ENCODE measurements at regions not wholly inside any gene's neighbourhood (a gene's known extent, or its start where the extent isn't known, plus 50 kb on each side); places are given as distances from the start of the nearest gene placed in this dataset.

DNA sequence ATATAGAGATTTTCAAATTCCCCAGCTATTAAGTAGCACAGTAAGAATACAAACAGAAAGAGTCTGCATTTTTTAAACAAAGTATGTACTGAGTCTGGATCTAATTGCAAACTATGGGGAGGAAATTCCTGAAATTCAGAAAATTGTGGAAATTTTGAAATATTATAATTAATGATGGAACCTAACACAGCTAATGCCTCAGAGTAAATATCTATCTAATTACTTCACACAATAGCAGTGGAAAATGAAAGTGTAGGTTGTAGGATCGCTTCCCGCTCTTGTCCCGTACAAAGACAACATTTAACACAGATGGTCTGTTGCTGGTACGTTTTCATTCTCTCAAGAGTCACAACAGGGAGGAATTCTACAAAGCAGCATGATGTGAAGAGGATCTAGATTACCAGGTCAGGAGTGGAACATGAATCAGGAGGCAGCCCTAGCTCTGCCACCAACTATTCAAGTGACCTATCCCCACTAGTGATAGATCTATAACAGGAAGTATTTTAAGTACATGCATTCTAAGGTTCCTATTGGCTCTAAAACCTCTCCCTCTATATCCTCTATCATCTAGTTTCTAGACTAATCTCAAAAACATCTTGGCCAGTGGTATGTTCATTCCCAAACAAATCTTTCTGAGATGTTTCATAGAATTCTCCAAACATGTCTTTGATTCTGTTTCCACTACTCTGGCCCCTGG lies 58.9 kb upstream of the GRAMD2B start:
- DNase-seq (ENCODE audit: low read depth in 1 of 2, low spot score in 1 of 2): no peak

DNA sequence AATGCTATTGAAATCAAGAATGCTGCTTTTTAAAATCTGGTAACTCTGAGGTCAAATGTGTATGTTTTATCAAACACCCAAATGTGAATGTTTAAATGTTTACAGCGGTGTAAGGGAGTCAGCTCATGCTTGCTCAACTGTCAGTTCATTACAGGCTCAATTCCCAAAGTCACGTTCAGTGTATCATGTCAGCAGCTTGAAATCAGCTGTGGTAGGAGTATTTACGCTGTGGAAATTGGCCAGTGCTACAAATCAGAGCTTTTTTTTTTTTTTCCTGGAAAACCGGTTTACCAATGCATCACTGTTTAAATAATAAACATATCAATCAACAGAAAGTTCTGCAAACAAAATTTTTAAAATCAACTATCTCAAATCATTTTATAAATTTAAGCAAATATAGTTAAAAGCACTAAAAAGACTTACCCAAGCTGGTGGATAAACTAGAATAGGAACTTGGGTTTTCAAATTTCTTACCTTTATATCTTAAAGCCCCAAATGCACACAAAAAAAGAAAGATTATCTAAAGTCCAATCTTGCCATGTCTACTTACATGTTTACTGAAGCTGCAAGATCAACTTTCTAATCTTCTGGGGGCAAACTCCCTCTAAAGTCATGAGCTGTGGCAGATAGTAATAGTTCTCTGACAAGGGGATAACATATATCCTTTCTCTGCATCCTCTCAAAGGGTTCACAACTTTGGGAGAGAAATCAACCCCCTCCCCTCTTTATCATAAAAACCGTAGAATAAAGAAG lies 57.6 kb upstream of the GRAMD2B start:
- no peak for DNase-seq (ENCODE audit: low read depth in 1 of 2, low spot score in 1 of 2)

DNA sequence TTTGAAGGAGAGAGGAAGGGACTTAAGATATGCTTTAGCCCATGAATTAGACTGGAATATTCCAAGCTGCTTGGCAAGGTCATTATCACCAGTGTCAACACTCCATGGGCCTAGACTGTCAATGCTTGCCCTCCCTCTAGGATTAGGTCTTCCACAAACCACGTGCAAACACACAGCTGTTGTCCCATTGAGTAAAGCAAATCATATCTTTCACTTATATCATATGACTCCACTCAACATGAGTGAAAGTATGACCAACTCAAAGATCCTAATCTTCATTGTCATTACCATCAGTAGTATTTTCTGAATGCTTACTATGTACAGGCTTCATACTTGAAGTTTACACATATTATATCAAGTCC lies 57.0 kb upstream of the GRAMD2B start:
- DNase-seq (ENCODE audit: low read depth in 1 of 2, low spot score in 1 of 2): no peak

DNA sequence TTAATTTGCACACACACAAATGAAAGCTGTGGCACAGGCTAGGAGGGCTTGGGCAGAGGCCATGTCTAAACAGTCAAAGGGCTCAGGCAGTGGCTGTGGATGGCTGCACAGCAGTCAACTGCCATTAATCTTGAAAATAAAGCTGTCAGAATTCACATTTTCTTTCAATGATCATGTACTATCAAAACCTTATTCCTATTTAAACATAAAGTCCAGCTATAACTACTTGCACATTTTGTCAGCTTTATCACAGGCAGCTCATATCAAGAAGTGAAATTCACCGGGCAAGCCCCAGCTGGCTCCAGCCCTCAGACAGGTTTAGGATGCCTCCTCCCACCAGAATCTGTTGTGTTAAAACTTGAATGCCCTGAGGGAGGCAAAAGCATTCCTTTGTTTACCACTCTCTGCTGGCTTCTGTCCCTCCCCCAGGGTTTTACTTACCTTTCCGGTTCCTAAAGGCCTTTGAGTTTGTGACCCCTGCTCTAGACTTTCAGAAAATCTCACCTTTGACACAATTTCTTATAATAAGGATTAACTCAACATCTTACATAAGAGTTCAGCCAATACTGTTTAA lies 54.9 kb upstream of the GRAMD2B start:
- DNase-seq (ENCODE audit: low read depth in 1 of 2, low spot score in 1 of 2): no peak

DNA sequence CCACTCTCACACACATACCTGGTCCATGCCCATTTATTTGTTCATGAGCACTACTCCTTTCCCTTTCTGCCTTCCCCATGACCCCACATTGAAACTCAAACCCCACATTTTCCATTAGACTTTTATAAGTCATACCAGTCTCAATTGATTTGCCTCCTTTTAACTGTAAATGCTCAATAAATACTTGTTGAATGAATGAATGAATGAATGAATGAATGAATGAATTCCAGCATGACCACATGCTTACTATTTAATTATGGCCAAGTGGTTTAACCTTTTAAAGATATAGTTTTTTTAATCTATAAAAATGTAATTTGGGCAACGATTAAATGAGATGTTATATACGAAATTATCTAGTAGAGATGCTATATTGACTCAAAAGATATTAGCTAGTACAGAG lies 54.1 kb upstream of the GRAMD2B start:
- no peak for DNase-seq (ENCODE audit: low read depth in 1 of 2, low spot score in 1 of 2)

DNA sequence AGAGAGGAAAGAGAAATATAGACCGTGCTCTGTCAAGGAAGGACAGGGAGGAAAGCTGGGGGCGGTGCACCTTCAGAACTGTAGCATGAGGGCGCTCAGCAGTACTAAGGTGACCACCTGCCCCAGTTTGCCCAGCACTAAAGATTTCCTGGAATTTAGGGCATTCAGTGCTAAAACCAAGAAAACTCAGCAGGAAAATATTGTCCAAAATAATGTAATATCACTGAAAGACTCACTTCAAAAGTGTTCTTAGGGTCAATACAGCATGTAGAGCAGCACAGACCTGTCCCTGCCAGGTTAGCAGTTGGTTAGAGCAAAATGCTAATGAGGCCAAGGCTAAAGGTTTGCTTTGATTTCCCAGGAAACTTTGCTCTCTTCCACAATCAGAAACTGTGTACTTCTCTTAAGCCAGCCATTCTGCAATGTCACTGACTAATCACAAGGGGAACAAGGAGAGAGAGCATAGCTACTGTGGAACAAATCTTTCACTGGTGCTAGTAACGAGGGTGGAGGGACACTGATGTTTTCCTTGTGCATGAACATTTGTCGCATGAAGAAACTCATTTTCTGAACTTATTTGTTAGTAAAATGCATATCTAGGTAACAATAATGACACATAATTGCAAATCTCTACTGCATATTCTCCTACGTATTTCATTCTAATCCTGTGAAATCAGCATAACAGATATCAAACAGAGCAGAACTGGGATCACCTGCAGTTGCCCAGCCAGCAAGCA lies 53.0 kb upstream of the GRAMD2B start:
- DNase-seq (ENCODE audit: low read depth in 1 of 2, low spot score in 1 of 2): no peak

DNA sequence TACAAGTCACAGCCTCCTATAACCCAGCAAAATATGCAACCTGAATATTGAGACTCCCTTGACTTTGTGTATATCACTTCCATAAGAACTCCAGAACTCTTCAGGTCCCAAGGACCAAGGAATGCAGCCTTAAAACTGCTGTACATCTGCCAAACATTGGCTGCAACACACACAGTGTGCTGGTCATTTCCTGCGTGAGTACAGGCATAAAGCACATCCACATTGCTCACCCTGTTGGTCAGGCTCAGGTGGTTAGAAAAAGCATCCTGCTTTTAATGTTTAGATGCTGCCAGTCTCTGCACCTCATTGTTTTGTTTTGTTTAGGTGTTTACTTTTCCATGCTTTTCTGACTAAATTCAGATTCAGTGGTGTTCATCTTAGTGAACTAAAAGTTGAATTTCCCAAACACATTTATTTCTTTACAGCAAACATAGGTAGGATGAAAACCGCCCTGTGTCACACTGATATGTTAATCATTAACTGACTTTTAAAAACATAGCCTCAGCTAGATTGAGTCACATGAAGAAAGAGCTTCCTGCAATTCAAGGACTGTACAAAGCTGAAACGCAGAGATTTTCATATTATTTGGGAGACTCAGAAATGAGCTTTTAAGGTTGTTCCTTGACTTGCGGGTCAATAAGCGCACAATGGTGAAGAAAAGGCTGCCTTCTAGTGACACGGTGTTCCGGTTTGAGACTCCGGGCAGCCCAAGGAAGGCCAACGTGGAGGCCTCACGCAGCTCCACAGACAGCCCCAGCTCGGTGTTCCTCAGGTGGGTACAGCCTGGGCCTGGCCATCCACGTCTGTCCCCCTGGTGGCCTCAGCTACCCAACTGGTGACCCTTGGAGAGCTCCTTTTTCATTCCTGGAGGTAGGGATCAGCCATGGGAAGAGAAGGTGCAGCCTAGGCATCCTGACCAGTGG lies 52.2 kb upstream of the GRAMD2B start:
- DNase-seq (ENCODE audit: low read depth in 1 of 2, low spot score in 1 of 2): no peak

DNA sequence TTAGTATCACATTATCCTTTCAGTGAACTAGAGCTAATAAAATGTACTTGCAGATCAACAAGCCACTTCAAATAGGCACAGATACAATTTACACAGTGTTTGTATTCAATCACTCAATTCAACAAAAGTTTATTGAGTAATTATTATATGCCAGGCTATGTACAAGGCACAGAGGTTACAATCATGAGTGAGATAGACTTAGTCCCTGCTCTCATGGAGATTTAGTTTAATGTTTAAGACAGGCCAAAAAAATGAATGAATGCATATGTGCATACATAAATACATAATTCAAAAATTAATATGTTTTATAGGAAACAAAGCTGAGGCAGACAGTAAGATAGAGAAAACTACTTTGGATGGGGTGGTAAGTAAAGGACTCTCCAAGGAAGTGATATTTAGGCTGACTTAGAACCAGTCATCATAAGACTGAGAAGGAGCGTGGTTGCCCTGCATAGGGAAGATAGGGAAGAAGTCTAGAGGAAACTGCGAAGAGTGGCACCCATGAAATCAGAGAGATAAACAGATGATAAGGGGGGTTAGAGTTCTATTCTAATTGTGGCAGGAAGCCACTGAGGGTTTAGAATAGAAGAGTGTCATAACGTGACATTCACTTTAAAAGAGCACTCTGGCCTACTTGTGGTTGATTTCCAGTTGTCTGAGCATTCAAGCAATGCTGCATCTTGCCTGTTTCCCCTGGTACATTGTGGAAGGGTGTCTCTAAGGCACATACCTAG lies 49.7 kb upstream of the GRAMD2B start:
- no peak for DNase-seq (ENCODE audit: low read depth in 1 of 2, low spot score in 1 of 2)
